K562 (cell line): ENCODE measurements at regions not wholly inside any gene's neighbourhood (a gene's known extent, or its start where the extent isn't known, plus 50 kb on each side); places are given as distances from the start of the nearest gene placed in this dataset.

Experiments
- TF ChIP-seq, protein P1 (sequence below), 2 experiments: fragments of 450-650 bp; formaldehyde crosslinking in 1 of 2; IDR thresholded peaks; 2 replicates each; pipeline versions ENCODE4 v1.4.0 to v1.6.1; 2014 to 2020; ENCODE audit warnings: mild to moderate bottlenecking in 2 of 2, borderline replicate concordance in 1 of 2, low read depth in 1 of 2

DNA sequence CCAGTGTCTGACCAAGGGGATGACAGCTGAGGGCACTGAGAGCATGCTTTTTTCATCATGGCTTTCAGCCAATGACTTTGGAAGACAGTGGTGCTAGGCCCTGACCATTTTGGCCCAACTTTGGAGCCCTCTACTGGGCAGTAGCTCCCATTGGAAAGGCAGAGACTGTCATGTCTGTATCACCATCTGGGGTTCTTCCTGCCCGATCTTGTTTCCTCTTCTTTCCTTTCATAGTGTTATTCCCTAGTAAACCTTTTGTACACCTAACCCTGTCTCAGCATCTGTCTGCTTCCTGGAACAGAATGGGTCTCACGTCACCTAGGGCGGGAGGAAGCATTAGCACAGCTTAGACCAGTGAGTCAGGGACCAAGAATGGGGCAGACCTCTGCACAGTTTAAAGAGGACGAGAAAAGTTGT is 97.4 kb upstream of the MAST4 start (continued):
- TF ChIP-seq, protein P1, sequence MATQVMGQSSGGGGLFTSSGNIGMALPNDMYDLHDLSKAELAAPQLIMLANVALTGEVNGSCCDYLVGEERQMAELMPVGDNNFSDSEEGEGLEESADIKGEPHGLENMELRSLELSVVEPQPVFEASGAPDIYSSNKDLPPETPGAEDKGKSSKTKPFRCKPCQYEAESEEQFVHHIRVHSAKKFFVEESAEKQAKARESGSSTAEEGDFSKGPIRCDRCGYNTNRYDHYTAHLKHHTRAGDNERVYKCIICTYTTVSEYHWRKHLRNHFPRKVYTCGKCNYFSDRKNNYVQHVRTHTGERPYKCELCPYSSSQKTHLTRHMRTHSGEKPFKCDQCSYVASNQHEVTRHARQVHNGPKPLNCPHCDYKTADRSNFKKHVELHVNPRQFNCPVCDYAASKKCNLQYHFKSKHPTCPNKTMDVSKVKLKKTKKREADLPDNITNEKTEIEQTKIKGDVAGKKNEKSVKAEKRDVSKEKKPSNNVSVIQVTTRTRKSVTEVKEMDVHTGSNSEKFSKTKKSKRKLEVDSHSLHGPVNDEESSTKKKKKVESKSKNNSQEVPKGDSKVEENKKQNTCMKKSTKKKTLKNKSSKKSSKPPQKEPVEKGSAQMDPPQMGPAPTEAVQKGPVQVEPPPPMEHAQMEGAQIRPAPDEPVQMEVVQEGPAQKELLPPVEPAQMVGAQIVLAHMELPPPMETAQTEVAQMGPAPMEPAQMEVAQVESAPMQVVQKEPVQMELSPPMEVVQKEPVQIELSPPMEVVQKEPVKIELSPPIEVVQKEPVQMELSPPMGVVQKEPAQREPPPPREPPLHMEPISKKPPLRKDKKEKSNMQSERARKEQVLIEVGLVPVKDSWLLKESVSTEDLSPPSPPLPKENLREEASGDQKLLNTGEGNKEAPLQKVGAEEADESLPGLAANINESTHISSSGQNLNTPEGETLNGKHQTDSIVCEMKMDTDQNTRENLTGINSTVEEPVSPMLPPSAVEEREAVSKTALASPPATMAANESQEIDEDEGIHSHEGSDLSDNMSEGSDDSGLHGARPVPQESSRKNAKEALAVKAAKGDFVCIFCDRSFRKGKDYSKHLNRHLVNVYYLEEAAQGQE (IDR thresholded peaks at IDR 0.05; ENCODE audit: borderline replicate concordance) = 0 out of 2 replicates have a peak, but pooled peaks have one; percentile 10
- TF ChIP-seq, protein P1 (CRISPR knock-in tag; IDR thresholded peaks at IDR 0.05; ENCODE audit: low read depth) = no peak
- TF ChIP-seq, all 486 proteins: peak for 5
